GM21381 (cell line): ENCODE measurements at regions not wholly inside any gene's neighbourhood (a gene's known extent, or its start where the extent isn't known, plus 50 kb on each side); places are given as distances from the start of the nearest gene placed in this dataset.

Source experiments
- ATAC-seq: cut with Tn5 transposase; IDR thresholded peaks from one replicate; pipeline ENCODE4 v1.9.1; 2021; ENCODE audit warnings: mild to moderate bottlenecking, moderate library complexity; ENCODE audit not compliant: unreplicated experiment

GRCh38 chr2:177340158-177340557 is 52.4 kb upstream of the AGPS start:
- ATAC-seq = no peak

GRCh38 chr2:177342736-177343135 is 49.8 kb upstream of the AGPS start:
- ATAC-seq = no peak
